ENCODE measurements at regions not wholly inside any gene's neighbourhood (a gene's known extent, or its start where the extent isn't known, plus 50 kb on each side); places are given as distances from the start of the nearest gene placed in this dataset.

GRCh38 chr4:10196191-10196590, 79.6 kb upstream of the WDR1 start (continued):
- TF ChIP-seq POLR2AphosphoS5 (IDR thresholded peaks at IDR 0.05; ENCODE audit: low read depth, low read length): no peak

- ATAC-seq: no peak
These were observed 75.7 kb upstream of the WDR1 start for GRCh38 chr4:10192331-10192730.

More at GRCh38 chr4:10192331-10192730, 75.7 kb upstream of the WDR1 start:
- no peak overlapping the region for H3K4me2 ChIP-seq (ENCODE audit: low read length)
- intact Hi-C loops (cut with micrococcal nuclease): loop anchor here (5.0 kb wide), 1 partner anchor 440 kb away; no protein-coding TSS in a partner anchor
- ChIA-PET RAD21 (ENCODE audit: low non-redundant PET in 1 of 2, low total read pairs in 2 of 2, uncharacterized antibody in 2 of 2, unreplicated experiment in 2 of 2) (no interaction called here), POLR2A (no interaction called here), CTCF (interaction anchor here (1.0 to 1.3 kb wide), 2 partner anchors 212 to 346 kb away, joined by 3 read pairs; no protein-coding TSS in a partner anchor)
- peaks cover 9% of the 10 kb centered on the region for H3K27me3 ChIP-seq (ENCODE audit: insufficient read depth, low read length)
- no peak overlapping the region for H3K27ac ChIP-seq (ENCODE audit: low read depth, low read length)
- no peak overlapping the region for H3K9ac ChIP-seq (ENCODE audit: low read length)
- H3K9me3 ChIP-seq (ENCODE audit: control insufficient read depth in 1 of 2, insufficient read depth in 1 of 2, low read depth in 1 of 2, low read length in 2 of 2): no peaks in the 10 kb centered on the region
- no peak overlapping the region for H3K4me3 ChIP-seq (replicated peaks in 1 of 2; ENCODE audit: low read depth in 1 of 2, low read length in 2 of 2)
- TF ChIP-seq ZBTB33 (IDR thresholded peaks at IDR 0.05; ENCODE audit: extremely low read depth, insufficient replicate concordance, low read length) (no peak), RAD21 (IDR thresholded peaks at IDR 0.05; ENCODE audit: low read depth) (peak; percentile 36)
- BruUV-seq (replicated peaks): no TSS peak
- no peaks in the 10 kb centered on the region for H3K79me2 ChIP-seq (ENCODE audit: insufficient read depth, low read length)
- DNase-seq (ENCODE audit: low read depth, low spot score): no peak
- no peaks in the 10 kb centered on the region for H3K36me3 ChIP-seq (ENCODE audit: control insufficient read depth in 1 of 2, insufficient read depth in 2 of 2, low read length in 2 of 2)
- no peaks in the 10 kb centered on the region for H3K4me1 ChIP-seq (ENCODE audit: control insufficient read depth in 1 of 2, insufficient read depth in 2 of 2, low read length in 2 of 2)
- H3K9me2 ChIP-seq (ENCODE audit: insufficient read depth): no peaks in the 10 kb centered on the region
- no peaks in the 10 kb centered on the region for H4K20me1 ChIP-seq (ENCODE audit: insufficient read depth)
- H2AFZ ChIP-seq (ENCODE audit: low read depth, low read length, poor library complexity, severe bottlenecking): no peak overlapping the region

Data from HCT116 (cell line).